GM21367 (cell line): ENCODE measurements at regions not wholly inside any gene's neighbourhood (a gene's known extent, or its start where the extent isn't known, plus 50 kb on each side); places are given as distances from the start of the nearest gene placed in this dataset.
"Not testable (repeated sequence)": the region's sequence is repeated elsewhere in the genome, so short reads cannot be mapped to it uniquely, and the experiment has no call there.

Source experiments
- ATAC-seq: cut with Tn5 transposase; IDR thresholded peaks from one replicate; pipeline ENCODE4 v1.9.1; 2021; ENCODE audit not compliant: unreplicated experiment

DNA sequence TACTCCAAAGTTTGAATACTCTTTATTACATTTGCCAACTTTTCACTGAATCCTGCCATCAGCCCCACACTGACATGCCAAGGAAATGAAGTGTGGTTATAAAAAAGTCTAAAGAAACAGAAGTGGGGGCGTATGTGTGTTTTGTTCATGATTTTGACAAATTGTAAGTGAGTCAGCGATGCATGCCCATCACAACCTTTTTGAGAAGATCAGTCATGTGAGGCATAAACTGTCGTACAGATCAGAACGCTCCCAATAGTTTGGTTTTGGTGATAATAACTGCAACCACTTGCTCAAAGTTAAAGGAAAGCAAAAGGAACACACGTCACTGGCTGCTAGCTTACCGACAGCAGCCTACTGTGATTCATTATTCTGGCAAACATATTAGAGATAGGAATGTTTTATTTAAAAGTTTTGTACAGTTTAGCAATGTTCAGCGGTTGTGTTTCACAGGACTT, 95.6 kb downstream of the RGS2 start:
- no peak for ATAC-seq

DNA sequence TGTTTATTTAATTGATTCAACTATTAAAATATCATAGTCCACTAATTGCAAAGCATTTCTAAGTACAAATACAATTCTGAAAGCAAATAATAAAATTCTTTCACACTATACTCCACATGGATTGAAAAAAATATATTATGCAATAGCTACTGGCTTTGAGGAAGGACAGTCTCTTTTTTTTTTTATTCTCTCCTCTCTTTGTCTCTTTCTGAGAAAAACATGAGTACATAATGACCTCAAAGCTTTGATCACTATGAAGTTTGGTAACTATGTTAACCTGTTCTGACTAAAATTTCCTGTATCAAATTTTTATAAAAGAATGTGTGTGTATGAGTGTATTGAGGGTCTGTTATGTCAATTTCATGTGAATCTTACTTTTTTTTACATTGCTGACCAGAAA, 96.2 kb downstream of the RGS2 start:
- ATAC-seq = no peak

DNA sequence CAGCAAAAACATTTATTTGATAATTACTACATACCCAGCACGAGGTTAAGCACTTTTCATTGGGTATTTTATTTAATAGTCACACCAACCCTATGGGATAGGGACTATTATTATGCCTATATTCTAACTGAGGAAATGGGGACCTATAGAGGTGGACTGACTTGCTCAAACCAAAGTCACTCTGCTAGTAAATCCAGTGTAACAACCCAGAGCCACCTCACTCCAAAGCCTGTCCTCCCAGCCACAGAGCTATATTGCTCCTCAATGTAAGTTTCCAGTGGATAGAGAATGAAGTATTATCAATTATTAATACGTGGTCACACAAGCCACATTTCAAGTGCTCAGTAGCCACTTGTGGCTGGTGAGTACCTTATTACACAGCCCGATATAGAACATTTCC, 97.5 kb downstream of the RGS2 start:
- ATAC-seq = no peak

DNA sequence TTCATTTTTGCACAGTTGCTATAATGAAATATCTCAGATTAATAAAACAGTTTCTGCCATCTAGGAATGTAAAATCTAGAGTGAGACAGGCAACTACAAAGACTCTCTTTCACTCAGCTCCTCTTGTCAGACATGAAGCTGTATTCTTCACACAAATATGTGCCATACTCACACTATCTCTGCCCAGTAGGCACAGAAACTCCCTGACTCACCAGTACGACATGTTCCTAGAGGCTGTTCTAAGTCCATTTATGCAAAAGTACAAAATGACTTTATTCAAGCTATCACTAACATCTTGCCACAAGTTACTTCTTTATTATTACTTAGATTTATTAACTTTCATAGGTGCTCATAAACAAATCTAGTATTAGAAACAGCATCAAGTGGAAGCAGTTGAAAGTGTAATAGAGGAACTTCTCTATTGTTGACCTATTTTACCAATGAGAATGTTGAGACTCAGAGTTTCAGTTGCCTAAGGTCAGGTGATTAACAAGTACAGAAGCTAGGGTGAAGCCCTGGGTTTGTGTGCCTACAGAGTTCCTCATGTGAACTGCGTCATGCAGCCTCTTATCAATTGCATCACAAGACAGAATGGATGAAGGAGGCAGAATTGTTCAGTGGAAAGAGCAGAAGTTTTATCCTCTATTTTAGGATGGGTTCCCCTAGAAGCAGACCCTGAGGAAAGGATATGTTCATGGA, 98.9 kb downstream of the RGS2 start:
- peak; percentile 50 for ATAC-seq

DNA sequence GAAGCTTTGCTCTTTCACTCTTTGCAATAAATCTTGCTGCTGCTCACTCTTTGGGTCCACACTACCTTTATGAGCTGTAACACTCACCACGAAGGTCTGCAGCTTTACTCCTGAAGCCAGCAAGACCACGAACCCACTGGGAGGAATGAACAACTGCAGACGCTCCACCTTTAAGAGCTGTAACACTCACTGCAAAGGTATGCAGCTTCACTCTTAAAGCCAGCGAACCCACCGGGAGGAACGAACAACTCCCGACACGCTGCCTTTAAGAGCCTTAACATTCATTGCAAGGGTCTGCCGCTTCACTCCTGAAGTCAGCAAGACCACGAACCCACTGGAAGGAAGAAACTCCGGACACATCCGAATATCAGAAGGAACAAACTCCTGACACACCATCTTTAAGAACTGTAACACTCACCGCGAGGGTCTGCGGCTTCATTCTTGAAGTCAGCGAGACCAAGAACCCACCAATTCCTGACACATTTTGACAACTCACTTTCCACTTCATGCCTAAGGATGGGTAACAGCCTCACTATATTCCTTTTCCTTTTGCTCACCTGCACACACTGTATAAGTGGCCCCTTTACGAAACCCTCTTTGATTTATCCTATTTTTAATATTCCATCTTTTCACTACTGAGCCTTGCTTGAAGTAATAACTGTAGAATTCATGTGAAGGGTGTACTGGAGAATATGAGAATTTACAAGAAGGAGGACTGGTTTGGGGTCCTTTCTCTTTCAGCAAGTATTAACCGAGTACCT, 103.2 kb downstream of the RGS2 start:
- not testable (repeated sequence) for ATAC-seq

DNA sequence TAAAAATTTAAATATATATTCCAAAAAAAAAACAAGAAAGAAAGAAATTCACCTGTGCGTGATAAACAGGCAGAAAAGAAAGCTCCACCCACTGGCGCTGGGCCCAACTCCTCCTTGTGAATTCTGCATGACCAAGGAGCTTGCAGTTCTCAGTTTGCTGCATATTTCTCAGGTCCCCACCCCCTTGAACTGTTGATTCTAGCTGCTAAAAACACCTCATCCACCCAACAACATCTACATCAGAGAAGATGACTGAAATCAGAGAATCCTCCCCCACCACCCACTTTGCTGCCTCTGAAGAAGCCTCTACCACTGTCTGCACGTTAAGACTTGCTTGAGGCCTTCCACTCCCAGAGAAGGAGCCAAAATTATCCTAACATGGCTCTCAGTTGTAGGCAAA, 104.8 kb downstream of the RGS2 start:
- no peak for ATAC-seq

DNA sequence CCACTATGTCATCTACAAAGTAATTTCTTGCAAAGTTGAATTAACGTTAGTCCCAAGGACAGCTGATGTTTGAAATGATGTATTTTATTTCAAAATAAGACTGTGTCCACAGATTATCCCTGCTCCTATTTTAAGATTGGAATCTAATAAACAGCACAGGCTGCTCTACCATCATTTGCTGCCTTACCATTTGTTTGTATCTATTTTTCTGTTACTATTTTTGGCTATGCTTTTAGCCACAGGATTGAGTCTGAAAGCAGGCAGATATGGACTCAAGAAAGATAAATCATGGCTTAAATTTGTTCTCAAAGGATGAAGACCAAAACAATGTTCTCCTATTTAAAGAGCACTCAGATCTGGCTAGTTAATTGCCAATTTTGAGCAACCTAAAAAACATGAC, 105.3 kb downstream of the RGS2 start:
- ATAC-seq = no peak

DNA sequence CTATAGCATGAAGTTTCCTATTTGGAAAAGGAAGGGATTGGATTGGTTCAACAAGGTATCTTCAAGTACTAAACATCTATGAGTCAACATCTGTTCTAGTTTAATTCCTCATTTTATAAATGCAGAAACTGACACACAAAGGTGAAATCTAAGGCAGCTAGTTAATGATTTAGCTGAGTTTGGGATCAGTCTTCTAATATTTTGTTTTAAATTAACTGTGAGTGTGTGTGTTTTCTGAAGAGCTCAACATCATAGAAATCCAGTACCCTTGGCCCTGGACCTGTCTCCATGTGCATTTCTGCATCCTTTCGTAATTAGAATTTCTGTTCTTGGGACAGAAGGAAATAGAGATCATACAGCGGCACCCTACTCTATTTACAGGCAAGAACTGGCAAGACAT, 105.9 kb downstream of the RGS2 start:
- no peak for ATAC-seq

DNA sequence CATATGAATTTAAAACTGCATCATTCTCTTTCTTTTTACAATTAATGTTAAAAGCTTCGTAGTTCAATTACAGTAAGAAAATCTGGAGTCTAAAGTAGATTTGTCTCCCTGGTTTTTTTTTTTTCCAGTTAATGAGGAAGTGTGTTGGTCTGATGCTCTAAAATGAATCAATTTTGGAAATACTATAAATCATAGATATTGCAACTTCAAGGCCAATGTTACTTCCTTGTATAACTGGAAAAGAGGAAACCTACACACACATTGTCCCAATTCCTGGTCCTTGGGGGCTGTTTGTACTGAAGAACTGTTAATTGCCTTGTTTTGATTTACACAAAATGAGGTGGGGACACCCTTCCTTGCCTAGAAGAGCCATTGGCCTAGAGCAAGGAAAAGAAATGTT, 107.2 kb downstream of the RGS2 start:
- no peak for ATAC-seq

DNA sequence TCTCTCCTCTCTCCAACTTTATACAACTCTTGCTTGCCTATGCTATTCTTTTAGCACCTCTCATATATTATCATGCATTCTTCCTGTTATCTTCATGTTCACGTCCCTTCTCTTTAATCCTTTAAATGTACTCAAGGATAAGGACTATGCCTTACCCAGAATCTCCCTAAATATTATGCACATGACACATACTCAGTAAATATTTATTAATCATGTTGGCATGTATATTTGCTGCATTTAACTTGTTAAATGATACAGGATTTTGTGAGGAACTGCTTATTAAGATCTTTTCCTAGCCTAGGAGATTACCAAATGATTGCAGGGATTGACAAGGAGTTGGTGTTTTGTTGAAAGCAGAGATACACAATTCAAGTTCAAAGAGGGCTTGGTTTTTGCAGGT, 109.4 kb downstream of the RGS2 start:
- no peak for ATAC-seq

DNA sequence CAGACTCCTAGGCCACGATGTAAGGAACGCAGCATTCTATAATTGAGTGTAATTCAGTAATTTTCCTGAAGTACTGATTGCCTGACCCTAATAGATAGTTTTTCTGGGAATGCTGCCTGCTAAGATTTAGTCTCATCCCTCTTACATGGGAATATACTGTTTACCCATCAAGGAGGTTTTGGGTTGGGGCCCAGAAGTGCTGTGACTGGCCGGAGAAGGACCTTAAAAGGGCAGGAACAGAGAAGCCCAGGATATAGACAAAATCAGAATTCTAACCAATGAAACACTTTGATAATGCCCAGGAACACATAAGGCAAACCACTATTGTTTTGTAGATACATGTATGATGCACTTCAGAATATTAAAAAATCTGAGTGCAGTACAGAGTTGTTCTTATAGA, 111.6 kb downstream of the RGS2 start:
- ATAC-seq = no peak

DNA sequence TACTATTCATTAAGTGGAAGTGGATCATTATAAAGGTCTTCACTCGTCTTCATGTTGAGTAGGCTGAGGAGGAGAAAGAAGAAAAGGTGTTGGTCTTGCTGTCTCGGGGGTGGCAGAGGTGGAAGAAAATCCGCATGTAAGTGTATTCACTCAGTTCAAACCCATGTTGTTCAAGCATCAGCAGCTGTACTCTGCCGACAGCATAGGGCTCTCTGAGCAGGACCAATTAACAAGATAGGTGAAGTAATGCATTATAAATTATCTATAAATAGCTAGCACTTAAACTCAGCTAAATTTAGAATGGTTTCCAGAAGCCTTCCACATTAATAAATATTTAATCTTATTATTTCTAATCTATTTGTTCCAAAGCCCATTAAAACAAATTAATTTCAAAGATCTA, 116.8 kb downstream of the RGS2 start:
- ATAC-seq = no peak

DNA sequence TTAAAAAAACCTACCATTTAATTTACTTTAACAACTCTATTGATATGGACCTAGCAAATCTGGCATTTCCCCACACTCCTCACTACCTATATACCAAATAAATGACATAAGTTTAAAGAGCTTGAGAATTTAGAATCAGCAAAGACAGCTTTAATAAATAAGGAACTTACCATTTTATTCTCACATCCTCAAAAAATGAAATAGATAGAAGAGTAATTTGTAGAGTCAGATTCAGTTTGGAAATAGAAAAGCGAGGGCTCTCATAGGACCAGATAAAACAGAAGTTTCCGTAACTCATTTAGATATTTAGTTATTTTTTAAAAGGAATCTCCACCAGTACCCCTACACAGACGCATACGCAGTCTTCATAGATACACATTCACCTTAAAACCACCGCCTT, 117.9 kb downstream of the RGS2 start:
- ATAC-seq = no peak

DNA sequence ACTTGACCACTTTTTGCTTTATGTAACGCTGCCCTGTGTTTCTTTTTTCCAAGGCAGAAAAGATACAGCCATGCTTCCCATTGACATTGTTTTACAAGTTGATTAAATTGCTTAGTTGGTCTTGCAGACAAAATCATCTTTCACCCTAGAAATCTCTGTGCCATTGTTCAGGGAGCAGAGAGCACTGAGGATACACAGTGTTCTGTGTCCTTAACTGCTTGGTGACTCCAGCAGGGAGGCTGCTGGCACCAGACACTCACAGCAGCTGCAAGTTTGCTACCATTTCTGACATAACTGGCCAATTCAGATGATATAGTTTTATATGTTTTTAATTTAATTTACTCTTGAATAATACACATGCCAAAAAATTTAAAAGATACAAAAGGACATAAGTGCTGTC, 118.7 kb downstream of the RGS2 start:
- ATAC-seq = no peak

DNA sequence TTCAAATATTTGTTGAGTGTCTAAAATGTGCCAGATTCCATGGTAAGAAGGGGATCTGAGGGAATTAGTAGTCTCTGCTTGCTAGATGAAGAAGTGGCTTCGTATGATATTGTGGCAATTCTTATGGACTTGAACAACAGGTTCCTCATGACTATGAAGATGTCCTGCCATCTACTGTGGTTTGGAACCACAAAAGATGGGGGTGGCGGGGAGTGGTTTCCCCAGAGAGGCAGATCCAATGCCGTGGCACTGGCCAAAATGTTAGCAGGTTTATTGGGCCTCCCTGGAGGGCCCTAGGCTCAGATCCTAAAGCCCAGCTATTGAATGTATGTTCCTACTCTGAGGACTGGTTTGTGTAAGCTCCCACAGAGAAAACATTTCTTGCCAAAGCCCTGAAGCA, 120.8 kb downstream of the RGS2 start:
- no peak for ATAC-seq

DNA sequence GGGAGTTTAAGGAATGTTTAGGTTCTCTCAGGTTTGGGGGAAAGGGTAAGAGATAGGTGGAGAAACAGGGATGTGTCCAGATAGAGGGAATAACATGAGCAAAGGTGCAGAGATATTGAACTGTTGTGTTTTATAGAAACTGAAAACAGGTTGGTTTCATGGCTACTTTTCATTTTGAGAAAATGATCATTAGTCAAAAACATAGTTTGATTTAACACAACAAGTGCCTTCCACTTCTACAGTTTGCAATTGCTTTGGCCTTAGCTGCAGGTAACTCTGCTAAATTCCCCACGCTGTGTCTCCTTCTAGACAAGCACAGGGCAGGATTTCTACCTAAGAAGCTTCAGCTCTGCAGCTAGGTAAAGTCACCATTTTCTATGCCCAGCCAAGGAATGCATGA, 124.9 kb downstream of the RGS2 start:
- no peak for ATAC-seq

DNA sequence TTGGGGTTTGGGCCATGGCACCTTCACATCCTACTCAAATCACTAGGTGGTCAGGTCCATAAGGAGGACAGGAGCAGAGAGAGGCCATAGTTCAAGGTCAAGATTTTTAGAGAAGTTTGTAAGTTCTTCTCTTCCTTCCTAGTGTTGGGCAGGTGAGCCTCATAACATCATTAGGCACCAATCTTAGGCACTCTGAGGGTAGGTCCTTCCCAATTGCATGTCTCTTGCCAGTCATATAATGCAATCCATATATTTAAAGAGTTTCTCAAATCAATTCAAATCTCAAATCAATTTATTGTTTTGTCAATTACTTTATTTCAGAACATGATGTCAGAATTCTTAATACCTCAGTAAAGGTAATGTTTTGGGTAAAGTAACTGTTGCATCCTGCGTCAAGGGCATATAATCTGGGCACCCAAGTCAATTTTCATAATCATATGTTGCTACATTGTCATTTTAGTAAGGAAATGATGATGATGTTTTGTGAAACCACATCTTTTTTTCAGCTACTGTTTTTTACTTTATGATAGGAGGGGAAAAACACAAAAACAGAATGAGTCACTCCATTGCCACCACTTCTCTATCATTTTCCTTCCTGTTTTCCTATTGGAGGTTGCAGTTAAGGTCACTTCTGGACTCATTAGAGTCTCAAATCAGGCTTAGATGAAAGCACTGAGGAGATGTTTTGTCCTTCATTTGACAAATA, 122.7 kb downstream of the UCHL5 start:
- ATAC-seq = no peak

DNA sequence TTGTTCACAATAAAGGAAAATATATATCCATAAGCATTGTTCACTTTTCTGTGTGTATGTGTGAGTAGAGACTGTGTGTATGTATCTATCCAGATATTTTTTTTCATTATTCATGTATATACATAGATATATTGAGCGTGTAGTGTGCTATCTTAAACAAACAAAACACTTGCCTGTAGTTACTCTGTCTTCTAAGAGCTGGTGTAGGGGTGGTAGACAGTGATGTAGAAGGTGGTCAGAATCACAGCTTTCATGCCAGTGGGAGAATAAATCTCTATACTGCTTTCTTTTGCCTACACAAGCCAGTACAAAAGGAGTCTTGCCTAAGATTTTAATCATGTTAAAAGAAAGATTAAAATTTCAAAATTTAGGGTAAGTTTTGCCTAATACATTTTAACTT, 122.0 kb downstream of the UCHL5 start:
- no peak for ATAC-seq

DNA sequence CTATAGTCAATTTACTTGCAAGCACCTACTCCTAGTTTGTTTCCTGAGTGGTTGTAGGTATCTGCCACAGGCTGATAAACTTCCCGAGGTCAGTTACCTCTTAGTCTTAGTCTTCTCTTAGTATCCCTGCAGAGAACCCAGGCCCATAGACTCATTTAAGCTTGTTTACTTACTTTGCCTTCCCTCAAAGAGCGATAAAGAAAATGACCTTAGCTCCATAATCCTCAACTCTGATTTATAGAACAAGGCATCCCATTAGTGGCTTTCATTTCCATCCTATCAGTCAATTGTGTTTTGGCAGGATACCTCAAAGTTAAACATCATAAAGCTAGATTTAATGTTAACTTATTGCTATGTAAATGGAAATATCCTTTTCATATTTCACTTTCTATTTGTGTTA, 119.7 kb downstream of the UCHL5 start:
- no peak for ATAC-seq

DNA sequence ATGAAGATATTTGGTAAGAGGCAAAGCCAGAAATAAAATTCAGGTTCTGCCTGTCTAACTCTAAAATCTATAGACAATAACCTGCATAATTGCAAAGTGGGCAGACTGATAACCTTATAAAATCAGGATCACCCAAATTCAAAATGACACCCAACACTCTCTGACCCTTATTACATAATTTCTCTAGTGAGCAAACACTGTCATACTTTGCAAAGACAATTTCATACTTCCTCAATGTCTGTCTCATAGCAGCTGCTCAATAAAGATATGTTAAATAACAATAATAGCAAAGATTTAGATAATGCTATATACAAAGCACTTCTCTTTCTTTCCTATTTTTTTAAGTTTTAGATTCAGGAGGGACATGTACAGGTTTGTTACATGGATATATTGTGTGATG, 118.5 kb downstream of the UCHL5 start:
- ATAC-seq = no peak

DNA sequence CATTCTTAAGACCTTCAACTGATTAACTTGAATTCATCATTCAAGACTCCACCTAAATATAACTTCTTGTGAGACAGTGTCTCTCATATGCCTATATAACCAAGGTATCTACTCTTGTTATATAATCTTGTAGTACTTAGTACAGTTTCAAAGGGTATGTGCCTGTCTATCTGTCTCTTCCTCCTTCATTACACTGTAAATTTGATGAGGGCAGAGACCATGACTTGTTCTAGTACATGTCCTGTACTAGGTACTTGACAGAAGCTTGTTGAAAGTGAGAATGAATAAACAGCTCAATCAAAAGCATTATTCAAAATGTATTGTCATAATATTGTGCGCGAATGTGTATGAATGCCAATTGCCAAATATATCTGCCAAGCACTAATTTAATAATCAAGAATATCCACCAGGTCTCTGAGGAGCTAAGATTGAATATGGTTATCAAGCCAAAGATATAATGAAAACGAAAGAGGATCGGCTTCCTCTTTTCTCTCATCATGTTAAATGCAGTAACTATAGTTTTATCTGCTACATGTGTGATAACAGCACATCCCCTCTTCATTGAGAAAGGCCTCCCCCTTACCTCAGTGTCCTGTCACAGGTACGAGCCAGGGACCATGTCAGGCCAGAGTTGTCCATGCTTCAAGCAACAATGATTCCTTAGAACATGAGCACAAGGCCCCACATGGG, 117.3 kb downstream of the UCHL5 start:
- ATAC-seq = peak; percentile 41

DNA sequence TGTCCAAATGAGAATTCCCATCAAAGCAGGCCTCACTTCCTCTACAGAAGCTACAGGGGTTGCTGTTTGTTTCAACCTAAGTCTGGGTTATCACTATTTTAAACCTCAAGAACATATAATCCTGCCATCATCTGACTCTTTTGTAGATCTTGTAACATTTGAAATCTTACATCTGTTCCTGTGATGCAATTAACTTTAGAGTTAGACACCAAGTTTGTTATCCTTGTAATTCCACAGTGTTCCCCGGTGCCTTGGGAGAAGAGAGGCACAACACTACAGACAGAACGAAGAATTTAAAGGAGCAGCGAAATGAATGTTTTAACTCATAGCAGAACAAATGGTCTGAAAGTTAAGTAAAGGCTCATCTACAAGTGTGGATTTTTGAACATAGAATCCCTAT, 116.1 kb downstream of the UCHL5 start:
- ATAC-seq = no peak
